Activated naive CD4-positive, alpha-beta T cell treated with anti-CD3 and anti-CD28 coated beads for 36 hours (primary cell): ENCODE measurements at regions not wholly inside any gene's neighbourhood (a gene's known extent, or its start where the extent isn't known, plus 50 kb on each side); places are given as distances from the start of the nearest gene placed in this dataset.

Experiments used
- CTCF ChIA-PET: fragments of 350-600 bp; sonication (Branson Sonifier 250); formaldehyde crosslinking; loops from one replicate; lab custom pipeline; 2021; ENCODE audit warnings: antibody characterized with exemption; lab: Charles Lee
- DNase-seq: peaks from one replicate; pipeline ENCODE4 v3.0.0-alpha.2; 2020
- H3K27ac Mint-ChIP-seq: one replicate; pipeline ENCODE4 v1.8.0; 2021; ENCODE audit warnings: mild to moderate bottlenecking, mixed read lengths
- H3K27me3 Mint-ChIP-seq: one replicate; pipeline ENCODE4 v1.8.0; 2021; ENCODE audit warnings: low read depth, mixed read lengths
- H3K36me3 Mint-ChIP-seq: one replicate; pipeline ENCODE4 v1.8.0; 2021; ENCODE audit warnings: low read depth, mixed read lengths
- H3K4me1 Mint-ChIP-seq: one replicate; pipeline ENCODE4 v1.8.0; 2021; ENCODE audit warnings: low read depth, mixed read lengths
- H3K4me3 Mint-ChIP-seq: one replicate; pipeline ENCODE4 v1.8.0; 2021; ENCODE audit warnings: mild to moderate bottlenecking, moderate library complexity, mixed read lengths
- H3K9me3 Mint-ChIP-seq: one replicate; pipeline ENCODE4 v1.8.0; 2021; ENCODE audit warnings: mixed read lengths
- intact Hi-C: fragments of 100-400 bp; cut with micrococcal nuclease; formaldehyde crosslinking; loops from one replicate; pipeline ENCODE4 v1.15.1; 2023

- no peak overlapping the region for H3K4me3 Mint-ChIP-seq
- intact Hi-C loops: no loop called here
- peaks cover 11% of the 10 kb centered on the region for H3K4me1 Mint-ChIP-seq
- CTCF ChIA-PET: interaction anchor here (0.7 to 3.0 kb wide), 15 partner anchors 12 to 540 kb away, joined by 3 to 16 read pairs (median 4); no protein-coding TSS in a partner anchor
- H3K9me3 Mint-ChIP-seq: no peaks in the 10 kb centered on the region
- DNase-seq: no peak
- H3K36me3 Mint-ChIP-seq: no peaks in the 10 kb centered on the region
- no peak overlapping the region for H3K27ac Mint-ChIP-seq
- peaks cover 9% of the 10 kb centered on the region for H3K27me3 Mint-ChIP-seq
Measured at GRCh38 chr20:57090590-57091560, 175.6 kb downstream of the BMP7 start.

GRCh38 chr20:57091748-57092111 lies 174.7 kb downstream of the BMP7 start:
- CTCF ChIA-PET: interaction anchor here (0.7 to 3.0 kb wide), 5 partner anchors 11 to 406 kb away, joined by 3 to 16 read pairs (median 8); no protein-coding TSS in a partner anchor
- H3K27me3 Mint-ChIP-seq: peaks cover 7% of the 10 kb centered on the region
- intact Hi-C loops: loop anchor here (1.0 kb wide), 3 partner anchors 241 to 404 kb away; no protein-coding TSS in a partner anchor
- H3K4me1 Mint-ChIP-seq: peaks cover 11% of the 10 kb centered on the region
- H3K36me3 Mint-ChIP-seq: no peaks in the 10 kb centered on the region
- no peak overlapping the region for H3K4me3 Mint-ChIP-seq
- no peak overlapping the region for H3K27ac Mint-ChIP-seq
- H3K9me3 Mint-ChIP-seq: no peaks in the 10 kb centered on the region
- DNase-seq: no peak

DNA sequence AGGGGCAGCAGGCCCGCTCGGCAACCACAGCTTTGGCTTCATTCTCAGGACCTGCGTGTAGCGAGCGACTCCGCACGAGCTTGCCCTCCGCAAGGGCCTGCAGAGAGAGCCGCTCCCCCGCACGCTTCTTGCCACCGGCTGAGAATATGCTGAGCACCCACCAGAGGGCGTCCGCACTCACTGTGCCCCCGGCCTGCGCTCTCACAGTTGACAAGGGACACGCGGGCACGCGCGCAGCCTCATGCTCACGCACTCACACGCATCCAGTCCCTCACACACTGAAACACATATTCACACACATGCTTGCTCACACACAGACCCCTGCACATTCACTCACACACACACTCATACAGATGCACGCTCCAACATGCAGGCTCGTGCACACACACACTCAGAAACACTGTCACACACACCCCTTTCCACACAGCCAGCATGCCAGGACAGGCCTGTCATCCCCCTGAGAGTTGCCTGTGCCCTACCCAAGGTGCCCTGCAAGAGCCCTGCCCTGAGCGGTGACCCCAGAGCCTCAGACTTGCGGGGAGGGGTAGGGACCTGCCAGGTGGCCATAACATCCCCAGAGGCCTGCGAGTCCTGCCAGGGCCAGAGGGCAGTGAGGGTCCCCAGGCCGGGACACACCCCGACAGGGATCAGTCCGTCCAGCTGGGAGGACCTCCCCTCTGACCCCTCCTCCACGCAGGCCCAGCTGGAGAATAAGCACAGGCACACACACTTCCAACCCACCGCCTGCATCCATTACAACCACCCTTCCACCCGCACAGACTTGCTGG lies 174.1 kb downstream of the BMP7 start:
- no peaks in the 10 kb centered on the region for H3K9me3 Mint-ChIP-seq
- peak; percentile 69 for DNase-seq
- H3K4me3 Mint-ChIP-seq: no peak overlapping the region
- H3K27me3 Mint-ChIP-seq: peaks cover 5% of the 10 kb centered on the region
- no peak overlapping the region for H3K27ac Mint-ChIP-seq
- peaks cover 11% of the 10 kb centered on the region for H3K4me1 Mint-ChIP-seq
- H3K36me3 Mint-ChIP-seq: no peaks in the 10 kb centered on the region
- CTCF ChIA-PET: interaction anchor here (0.7 to 3.0 kb wide), 6 partner anchors 11 to 405 kb away, joined by 3 to 16 read pairs (median 7); no protein-coding TSS in a partner anchor
- intact Hi-C loops: loop anchor here (1.0 kb wide), 3 partner anchors 240 to 403 kb away; no protein-coding TSS in a partner anchor

GRCh38 chr20:57092900-57093530 lies 173.4 kb downstream of the BMP7 start:
- intact Hi-C loops: loop anchor here (1.0 kb wide), 3 partner anchors 239 to 402 kb away; no protein-coding TSS in a partner anchor
- H3K36me3 Mint-ChIP-seq: no peaks in the 10 kb centered on the region
- CTCF ChIA-PET: interaction anchor here (0.7 to 1.7 kb wide), 3 partner anchors 253 to 290 kb away, joined by 3 to 16 read pairs (median 4); no protein-coding TSS in a partner anchor
- peaks cover 5% of the 10 kb centered on the region for H3K27me3 Mint-ChIP-seq
- no peaks in the 10 kb centered on the region for H3K9me3 Mint-ChIP-seq
- H3K27ac Mint-ChIP-seq: no peak overlapping the region
- peaks cover 11% of the 10 kb centered on the region for H3K4me1 Mint-ChIP-seq
- DNase-seq: no peak
- no peak overlapping the region for H3K4me3 Mint-ChIP-seq

DNA sequence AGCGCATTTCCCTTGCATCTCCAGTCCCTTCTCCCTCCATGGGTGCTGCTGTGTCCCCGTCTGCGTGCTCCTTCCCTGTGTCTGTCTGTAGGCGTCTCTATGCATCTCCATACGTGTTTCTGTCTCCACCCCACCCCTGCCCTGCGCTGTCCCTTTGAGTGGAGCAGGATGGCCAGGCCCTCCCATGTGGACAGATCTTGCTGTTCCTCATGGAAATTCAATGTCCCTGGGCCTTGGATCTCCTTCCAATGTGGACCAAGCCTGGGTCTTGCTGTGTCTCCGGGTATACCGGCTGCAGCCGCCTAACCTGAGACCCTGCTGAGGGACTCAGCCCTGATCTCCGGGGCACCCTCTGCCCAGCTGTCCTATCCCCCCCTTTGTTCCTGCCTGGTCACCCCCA lies 172.7 kb downstream of the BMP7 start:
- Mint-ChIP-seq H3K27ac (no peak overlapping the region), H3K27me3 (peaks cover 5% of the 10 kb centered on the region), H3K4me3 (no peak overlapping the region), H3K9me3 (no peaks in the 10 kb centered on the region), H3K4me1 (peaks cover 11% of the 10 kb centered on the region), H3K36me3 (no peaks in the 10 kb centered on the region)
- CTCF ChIA-PET: interaction anchor here (1.4 kb wide), 1 partner anchor 252 kb away, joined by 4 read pairs; no protein-coding TSS in a partner anchor
- intact Hi-C loops: no loop called here
- no peak for DNase-seq

GRCh38 chr20:57094252-57094891 lies 172.1 kb downstream of the BMP7 start:
- Mint-ChIP-seq H3K27ac (no peak overlapping the region), H3K4me3 (no peak overlapping the region), H3K9me3 (no peaks in the 10 kb centered on the region), H3K36me3 (no peaks in the 10 kb centered on the region), H3K4me1 (peaks cover 11% of the 10 kb centered on the region), H3K27me3 (peaks cover 5% of the 10 kb centered on the region)
- CTCF ChIA-PET: interaction anchor here (0.8 to 1.4 kb wide), 2 partner anchors 250 to 252 kb away, joined by 4 read pairs; no protein-coding TSS in a partner anchor
- intact Hi-C loops: no loop called here
- DNase-seq: no peak

GRCh38 chr20:57094991-57095390 lies 171.4 kb downstream of the BMP7 start:
- intact Hi-C loops: no loop called here
- peaks cover 11% of the 10 kb centered on the region for H3K4me1 Mint-ChIP-seq
- no peak overlapping the region for H3K27ac Mint-ChIP-seq
- CTCF ChIA-PET: interaction anchor here (0.8 kb wide), 1 partner anchor 249 kb away, joined by 4 read pairs; no protein-coding TSS in a partner anchor
- no peak for DNase-seq
- no peaks in the 10 kb centered on the region for H3K36me3 Mint-ChIP-seq
- H3K9me3 Mint-ChIP-seq: no peaks in the 10 kb centered on the region
- H3K4me3 Mint-ChIP-seq: no peak overlapping the region
- peaks cover 5% of the 10 kb centered on the region for H3K27me3 Mint-ChIP-seq

DNA sequence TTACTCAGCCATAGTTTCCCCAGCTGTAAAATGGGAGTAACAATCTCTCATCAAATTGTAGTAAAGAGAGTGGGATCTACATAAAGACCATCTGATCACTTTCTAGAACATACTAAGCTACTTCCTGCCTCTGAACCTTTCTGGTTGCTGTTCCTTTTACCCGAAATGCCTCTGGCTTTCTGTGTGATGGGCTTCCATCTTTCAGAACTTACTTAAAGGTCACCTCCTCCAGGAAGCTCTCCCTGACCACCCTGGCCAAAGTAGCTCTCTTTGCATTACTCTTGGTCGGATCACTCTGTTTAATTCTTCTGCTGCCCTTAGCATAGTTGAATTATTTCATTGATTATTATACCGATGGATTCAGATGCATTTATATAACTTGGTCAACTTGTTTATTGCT lies 171.0 kb downstream of the BMP7 start:
- intact Hi-C loops: no loop called here
- Mint-ChIP-seq H3K27ac (no peak overlapping the region), H3K36me3 (no peaks in the 10 kb centered on the region), H3K27me3 (peaks cover 5% of the 10 kb centered on the region), H3K9me3 (no peaks in the 10 kb centered on the region), H3K4me3 (no peak overlapping the region), H3K4me1 (peaks cover 11% of the 10 kb centered on the region)
- CTCF ChIA-PET: interaction anchor here (1.2 kb wide), 1 partner anchor 251 kb away, joined by 5 read pairs; no protein-coding TSS in a partner anchor
- no peak for DNase-seq

GRCh38 chr20:57097245-57097915 lies 169.1 kb downstream of the BMP7 start:
- H3K27ac Mint-ChIP-seq: no peak overlapping the region
- peaks cover under 1% of the 10 kb centered on the region for H3K4me1 Mint-ChIP-seq
- H3K9me3 Mint-ChIP-seq: no peaks in the 10 kb centered on the region
- DNase-seq: no peak
- no peak overlapping the region for H3K4me3 Mint-ChIP-seq
- CTCF ChIA-PET: interaction anchor here (0.7 kb wide), 1 partner anchor 71 kb away, joined by 3 read pairs; no protein-coding TSS in a partner anchor
- H3K27me3 Mint-ChIP-seq: peaks cover 2% of the 10 kb centered on the region
- no peaks in the 10 kb centered on the region for H3K36me3 Mint-ChIP-seq
- intact Hi-C loops: no loop called here

GRCh38 chr20:57102160-57102559 lies 164.3 kb downstream of the BMP7 start:
- no peak for DNase-seq
- Mint-ChIP-seq H3K4me3 (no peak overlapping the region), H3K27ac (no peak overlapping the region), H3K27me3 (peaks cover 12% of the 10 kb centered on the region), H3K36me3 (no peaks in the 10 kb centered on the region), H3K9me3 (no peaks in the 10 kb centered on the region), H3K4me1 (no peaks in the 10 kb centered on the region)
- CTCF ChIA-PET: interaction anchor here (1.5 to 4.1 kb wide), 2 partner anchors 11 to 244 kb away, joined by 3 to 16 read pairs; no protein-coding TSS in a partner anchor
- intact Hi-C loops: no loop called here

DNA sequence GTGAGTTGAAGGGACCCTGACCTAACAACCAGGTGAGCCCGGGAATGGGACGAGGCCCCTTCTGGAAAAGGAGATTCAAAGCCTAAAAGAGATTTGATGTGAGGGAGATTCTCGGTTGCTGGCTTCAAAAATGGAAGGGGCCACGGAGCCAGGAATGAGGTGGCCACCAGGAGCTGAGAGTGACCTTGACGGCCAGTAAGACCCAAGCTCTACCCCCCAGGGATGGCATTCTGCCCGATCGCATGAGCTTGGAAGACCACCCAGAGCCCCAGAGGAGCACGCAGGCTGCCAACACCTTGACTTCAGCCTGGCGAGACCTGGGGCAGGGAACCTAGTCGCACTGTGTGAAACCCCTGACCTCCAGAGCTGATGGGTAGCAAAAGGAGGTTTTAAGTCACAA lies 163.9 kb downstream of the BMP7 start:
- H3K36me3 Mint-ChIP-seq: no peaks in the 10 kb centered on the region
- no peaks in the 10 kb centered on the region for H3K4me1 Mint-ChIP-seq
- DNase-seq: no peak
- CTCF ChIA-PET: interaction anchor here (1.5 to 4.1 kb wide), 2 partner anchors 12 to 244 kb away, joined by 3 to 16 read pairs; no protein-coding TSS in a partner anchor
- no peak overlapping the region for H3K27ac Mint-ChIP-seq
- intact Hi-C loops: no loop called here
- peaks cover 12% of the 10 kb centered on the region for H3K27me3 Mint-ChIP-seq
- no peaks in the 10 kb centered on the region for H3K9me3 Mint-ChIP-seq
- H3K4me3 Mint-ChIP-seq: no peak overlapping the region
